Panc1 (cell line): ENCODE measurements at regions not wholly inside any gene's neighbourhood (a gene's known extent, or its start where the extent isn't known, plus 50 kb on each side); places are given as distances from the start of the nearest gene placed in this dataset.

Source experiments
- REST ChIP-seq, 2 experiments: IDR thresholded peaks; 2 replicates each; pipeline ENCODE4 v1.6.1; 2011 to 2012; ENCODE audit warnings: low read depth in 2 of 2, control low read depth in 1 of 2, low read length in 1 of 2, mild to moderate bottlenecking in 1 of 2, moderate library complexity in 1 of 2; ENCODE audit not compliant: insufficient read depth in 1 of 2
- SIN3A ChIP-seq: IDR thresholded peaks from 2 replicates; pipeline ENCODE4 v1.6.1; 2012; ENCODE audit warnings: low read depth, mild to moderate bottlenecking, low read length, moderate library complexity, borderline replicate concordance; ENCODE audit not compliant: insufficient read depth

DNA sequence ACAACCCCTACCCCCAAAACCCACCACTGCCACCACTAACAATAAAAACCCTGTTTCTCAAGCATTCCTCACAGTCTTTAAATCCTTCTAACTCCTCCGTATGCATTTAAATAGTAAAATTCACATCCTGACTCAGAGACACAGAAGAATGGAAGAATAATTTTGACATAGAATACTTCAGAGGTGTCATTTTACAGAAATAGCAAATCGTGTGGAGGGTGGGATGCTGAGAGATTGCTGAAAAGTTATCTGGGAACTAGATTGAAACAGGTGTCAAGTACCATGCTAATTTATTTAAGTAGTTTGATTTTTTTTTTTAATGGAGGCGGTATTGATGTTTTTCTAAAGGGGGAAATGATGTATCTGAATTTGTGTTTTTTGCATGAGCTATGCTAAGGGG, 575.2 kb upstream of the TPK1 start:
- TF ChIP-seq SIN3A (no peak), REST (IDR thresholded peaks at IDR 0.05; ENCODE audit: insufficient read depth in 1 of 2, low read depth in 2 of 2, low read length in 1 of 2) (no peak)
